ENCODE measurements at regions not wholly inside any gene's neighbourhood (a gene's known extent, or its start where the extent isn't known, plus 50 kb on each side); places are given as distances from the start of the nearest gene placed in this dataset.

GRCh38 chr1:101409102-101409501 is 172.3 kb downstream of the S1PR1 start:
- TF ChIP-seq POLR2AphosphoS5 (IDR thresholded peaks at IDR 0.05) (no peak), POLR2A (IDR thresholded peaks at IDR 0.05) (no peak), CTCF (IDR thresholded peaks at IDR 0.05) (no peak), EP300 (IDR thresholded peaks at IDR 0.05) (no peak)
